ENCODE measurements at regions not wholly inside any gene's neighbourhood (a gene's known extent, or its start where the extent isn't known, plus 50 kb on each side); places are given as distances from the start of the nearest gene placed in this dataset.

DNA sequence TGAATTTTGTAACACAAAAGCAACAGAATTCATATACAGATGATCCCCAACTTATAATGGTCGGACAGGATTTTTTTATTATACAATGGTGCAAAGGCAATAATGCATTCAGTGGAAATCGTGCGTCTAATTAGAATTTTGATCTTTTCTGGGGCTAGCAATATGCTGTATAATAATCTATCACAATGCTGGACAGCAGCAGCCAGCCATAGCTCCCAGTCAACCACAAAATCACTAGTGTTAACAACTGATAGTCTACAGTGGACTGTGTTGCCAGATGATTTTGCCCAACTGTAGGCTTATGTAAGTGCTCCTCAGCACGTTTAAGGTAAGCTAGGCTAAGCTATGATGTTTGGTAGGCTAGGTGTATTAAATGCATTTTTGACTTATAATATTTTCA, 399.0 kb upstream of the SLC39A10 start:
- TF ChIP-seq, protein P1, sequence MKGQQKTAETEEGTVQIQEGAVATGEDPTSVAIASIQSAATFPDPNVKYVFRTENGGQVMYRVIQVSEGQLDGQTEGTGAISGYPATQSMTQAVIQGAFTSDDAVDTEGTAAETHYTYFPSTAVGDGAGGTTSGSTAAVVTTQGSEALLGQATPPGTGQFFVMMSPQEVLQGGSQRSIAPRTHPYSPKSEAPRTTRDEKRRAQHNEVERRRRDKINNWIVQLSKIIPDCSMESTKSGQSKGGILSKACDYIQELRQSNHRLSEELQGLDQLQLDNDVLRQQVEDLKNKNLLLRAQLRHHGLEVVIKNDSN (IDR thresholded peaks at IDR 0.05) = no peak
- no peak for TF ChIP-seq EGR1 (IDR thresholded peaks at IDR 0.05)
- no peak for TF ChIP-seq YY1 (IDR thresholded peaks at IDR 0.05; ENCODE audit: low read depth)
- TF ChIP-seq, protein P2, sequence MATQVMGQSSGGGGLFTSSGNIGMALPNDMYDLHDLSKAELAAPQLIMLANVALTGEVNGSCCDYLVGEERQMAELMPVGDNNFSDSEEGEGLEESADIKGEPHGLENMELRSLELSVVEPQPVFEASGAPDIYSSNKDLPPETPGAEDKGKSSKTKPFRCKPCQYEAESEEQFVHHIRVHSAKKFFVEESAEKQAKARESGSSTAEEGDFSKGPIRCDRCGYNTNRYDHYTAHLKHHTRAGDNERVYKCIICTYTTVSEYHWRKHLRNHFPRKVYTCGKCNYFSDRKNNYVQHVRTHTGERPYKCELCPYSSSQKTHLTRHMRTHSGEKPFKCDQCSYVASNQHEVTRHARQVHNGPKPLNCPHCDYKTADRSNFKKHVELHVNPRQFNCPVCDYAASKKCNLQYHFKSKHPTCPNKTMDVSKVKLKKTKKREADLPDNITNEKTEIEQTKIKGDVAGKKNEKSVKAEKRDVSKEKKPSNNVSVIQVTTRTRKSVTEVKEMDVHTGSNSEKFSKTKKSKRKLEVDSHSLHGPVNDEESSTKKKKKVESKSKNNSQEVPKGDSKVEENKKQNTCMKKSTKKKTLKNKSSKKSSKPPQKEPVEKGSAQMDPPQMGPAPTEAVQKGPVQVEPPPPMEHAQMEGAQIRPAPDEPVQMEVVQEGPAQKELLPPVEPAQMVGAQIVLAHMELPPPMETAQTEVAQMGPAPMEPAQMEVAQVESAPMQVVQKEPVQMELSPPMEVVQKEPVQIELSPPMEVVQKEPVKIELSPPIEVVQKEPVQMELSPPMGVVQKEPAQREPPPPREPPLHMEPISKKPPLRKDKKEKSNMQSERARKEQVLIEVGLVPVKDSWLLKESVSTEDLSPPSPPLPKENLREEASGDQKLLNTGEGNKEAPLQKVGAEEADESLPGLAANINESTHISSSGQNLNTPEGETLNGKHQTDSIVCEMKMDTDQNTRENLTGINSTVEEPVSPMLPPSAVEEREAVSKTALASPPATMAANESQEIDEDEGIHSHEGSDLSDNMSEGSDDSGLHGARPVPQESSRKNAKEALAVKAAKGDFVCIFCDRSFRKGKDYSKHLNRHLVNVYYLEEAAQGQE (IDR thresholded peaks at IDR 0.05; ENCODE audit: low read depth) = no peak
- TF ChIP-seq CEBPB (IDR thresholded peaks at IDR 0.05) = no peak
- no peak for TF ChIP-seq EP300 (IDR thresholded peaks at IDR 0.05; ENCODE audit: borderline replicate concordance)
- no peak for TF ChIP-seq FOXM1 (IDR thresholded peaks at IDR 0.05; ENCODE audit: borderline replicate concordance, low read depth)
- TF ChIP-seq TEAD4 (IDR thresholded peaks at IDR 0.05) = no peak
